Activated B cell treated with CpG ODN at 0.5 μM for 24 hours (primary cell): ENCODE measurements at regions not wholly inside any gene's neighbourhood (a gene's known extent, or its start where the extent isn't known, plus 50 kb on each side); places are given as distances from the start of the nearest gene placed in this dataset.

Source experiments
- ATAC-seq: fragments of 200-7000 bp; cut with Tn5 transposase; one replicate; pipeline ENCODE4 v1.10.0; 2021; ENCODE audit warnings: low read depth, mild to moderate bottlenecking, moderate library complexity
- CTCF ChIA-PET: fragments of 350-600 bp; sonication (Branson Sonifier 250); formaldehyde crosslinking; loops from one replicate; lab custom pipeline; 2021; ENCODE audit warnings: antibody characterized with exemption; lab: Charles Lee
- POLR2A ChIA-PET: fragments of 350-600 bp; sonication (Branson Sonifier 250); formaldehyde crosslinking; loops from one replicate; lab custom pipeline; 2021; ENCODE audit warnings: antibody characterized with exemption; lab: Charles Lee
- DNase-seq: peaks from one replicate; pipeline ENCODE4 v3.0.0; 2022
- H3K27ac Mint-ChIP-seq: one replicate; pipeline ENCODE4 v1.8.0; 2020; ENCODE audit warnings: mixed read lengths
- H3K27me3 Mint-ChIP-seq: one replicate; pipeline ENCODE4 v1.8.0; 2021; ENCODE audit warnings: mixed read lengths
- H3K36me3 Mint-ChIP-seq: one replicate; pipeline ENCODE4 v1.8.0; 2021; ENCODE audit warnings: low read depth, mixed read lengths
- H3K4me1 Mint-ChIP-seq: one replicate; pipeline ENCODE4 v1.8.0; 2021; ENCODE audit warnings: mixed read lengths
- H3K4me3 Mint-ChIP-seq: one replicate; pipeline ENCODE4 v1.8.0; 2020; ENCODE audit warnings: mild to moderate bottlenecking, mixed read lengths
- H3K9me3 Mint-ChIP-seq: one replicate; pipeline ENCODE4 v1.8.0; 2020; ENCODE audit warnings: mixed read lengths
- intact Hi-C: fragments of 100-400 bp; cut with micrococcal nuclease; formaldehyde crosslinking; loops from one replicate; pipeline ENCODE4 v1.15.1; 2024
- TF ChIP-seq, protein P1 (sequence below): fragments of 200-600 bp; IDR thresholded peaks from one replicate; pipeline ENCODE4 v1.8.0; 2022; ENCODE audit warnings: antibody characterized with exemption, mild to moderate bottlenecking

GRCh38 chr2:65625982-65626381 is 193.6 kb upstream of the SPRED2 start:
- ATAC-seq (no peak), DNase-seq (no peak)
- TF ChIP-seq, protein P1, sequence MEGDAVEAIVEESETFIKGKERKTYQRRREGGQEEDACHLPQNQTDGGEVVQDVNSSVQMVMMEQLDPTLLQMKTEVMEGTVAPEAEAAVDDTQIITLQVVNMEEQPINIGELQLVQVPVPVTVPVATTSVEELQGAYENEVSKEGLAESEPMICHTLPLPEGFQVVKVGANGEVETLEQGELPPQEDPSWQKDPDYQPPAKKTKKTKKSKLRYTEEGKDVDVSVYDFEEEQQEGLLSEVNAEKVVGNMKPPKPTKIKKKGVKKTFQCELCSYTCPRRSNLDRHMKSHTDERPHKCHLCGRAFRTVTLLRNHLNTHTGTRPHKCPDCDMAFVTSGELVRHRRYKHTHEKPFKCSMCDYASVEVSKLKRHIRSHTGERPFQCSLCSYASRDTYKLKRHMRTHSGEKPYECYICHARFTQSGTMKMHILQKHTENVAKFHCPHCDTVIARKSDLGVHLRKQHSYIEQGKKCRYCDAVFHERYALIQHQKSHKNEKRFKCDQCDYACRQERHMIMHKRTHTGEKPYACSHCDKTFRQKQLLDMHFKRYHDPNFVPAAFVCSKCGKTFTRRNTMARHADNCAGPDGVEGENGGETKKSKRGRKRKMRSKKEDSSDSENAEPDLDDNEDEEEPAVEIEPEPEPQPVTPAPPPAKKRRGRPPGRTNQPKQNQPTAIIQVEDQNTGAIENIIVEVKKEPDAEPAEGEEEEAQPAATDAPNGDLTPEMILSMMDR, result no peak
- CTCF ChIA-PET, result interaction anchor here (1.4 kb wide), 1 partner anchor 14 kb away, joined by 3 read pairs; no protein-coding TSS in a partner anchor
- peaks cover 17% of the 10 kb centered on the region for H3K4me1 Mint-ChIP-seq
- H3K36me3 Mint-ChIP-seq, result no peaks in the 10 kb centered on the region
- POLR2A ChIA-PET, result no interaction called here
- intact Hi-C loops, result no loop called here
- H3K27me3 Mint-ChIP-seq, result peaks cover 7% of the 10 kb centered on the region
- H3K27ac Mint-ChIP-seq, result no peak overlapping the region
- H3K9me3 Mint-ChIP-seq, result no peaks in the 10 kb centered on the region
- H3K4me3 Mint-ChIP-seq, result no peak overlapping the region

DNA sequence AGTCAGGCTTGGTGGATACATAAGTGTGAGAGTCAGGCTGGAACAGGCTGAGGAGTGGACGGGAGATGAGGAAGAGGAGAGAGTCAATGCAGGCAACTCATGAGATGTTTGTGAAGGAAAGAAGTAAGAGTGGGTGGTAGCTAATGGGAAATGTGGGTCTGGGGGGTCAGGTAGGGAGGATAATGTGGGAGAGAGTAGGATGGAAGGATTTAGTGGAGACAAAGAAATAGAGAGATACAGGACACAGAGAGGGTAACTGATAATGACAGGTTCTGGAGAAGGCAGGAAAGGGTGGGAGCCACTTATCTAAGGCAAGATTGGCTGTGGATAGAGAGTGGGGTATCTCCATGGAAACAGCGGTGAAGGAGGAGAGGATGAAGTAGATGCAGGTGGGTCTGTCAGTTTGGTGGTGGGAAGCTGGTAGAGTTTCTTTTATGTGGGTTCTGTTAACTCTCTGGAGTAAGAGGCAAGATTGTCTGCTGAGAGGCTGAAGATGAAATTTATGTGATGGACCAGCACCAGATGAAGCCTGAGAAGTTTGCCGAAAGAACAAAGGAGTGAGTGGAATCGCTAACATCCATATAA is 190.6 kb upstream of the SPRED2 start:
- intact Hi-C loops, result no loop called here
- ChIA-PET CTCF (no interaction called here), POLR2A (no interaction called here)
- Mint-ChIP-seq H3K36me3 (no peaks in the 10 kb centered on the region), H3K27ac (no peak overlapping the region), H3K4me1 (peaks cover 17% of the 10 kb centered on the region), H3K9me3 (no peaks in the 10 kb centered on the region), H3K27me3 (peaks cover 8% of the 10 kb centered on the region), H3K4me3 (no peak overlapping the region)
- DNase-seq (no peak), ATAC-seq (no peak)
- TF ChIP-seq, protein P1, result no peak

DNA sequence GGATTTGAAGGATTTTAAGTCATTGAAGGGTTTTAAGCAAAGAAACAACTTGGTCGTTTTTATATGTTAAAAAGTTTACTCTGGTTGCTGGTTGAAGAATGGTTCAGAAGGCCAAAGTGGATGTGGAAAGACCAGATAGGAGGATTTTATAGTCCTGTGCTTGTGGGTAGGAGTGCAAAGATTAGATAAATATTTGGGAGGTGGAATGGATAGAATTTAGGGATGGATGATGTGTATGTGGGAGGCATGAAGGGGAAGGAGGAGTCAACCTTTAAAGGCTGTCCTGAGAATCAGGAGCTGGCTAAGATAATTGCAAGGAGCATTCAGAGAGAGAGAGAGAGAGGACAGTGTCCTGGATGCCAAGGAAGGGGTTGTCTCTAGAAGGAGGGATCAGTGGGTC is 190.1 kb upstream of the SPRED2 start:
- Mint-ChIP-seq H3K27ac (no peak overlapping the region), H3K4me1 (peaks cover 17% of the 10 kb centered on the region), H3K4me3 (no peak overlapping the region), H3K9me3 (no peaks in the 10 kb centered on the region), H3K27me3 (peaks cover 8% of the 10 kb centered on the region), H3K36me3 (no peaks in the 10 kb centered on the region)
- ATAC-seq, result no peak
- POLR2A ChIA-PET, result no interaction called here
- TF ChIP-seq, protein P1, result no peak
- CTCF ChIA-PET, result no interaction called here
- intact Hi-C loops, result no loop called here
- no peak for DNase-seq

DNA sequence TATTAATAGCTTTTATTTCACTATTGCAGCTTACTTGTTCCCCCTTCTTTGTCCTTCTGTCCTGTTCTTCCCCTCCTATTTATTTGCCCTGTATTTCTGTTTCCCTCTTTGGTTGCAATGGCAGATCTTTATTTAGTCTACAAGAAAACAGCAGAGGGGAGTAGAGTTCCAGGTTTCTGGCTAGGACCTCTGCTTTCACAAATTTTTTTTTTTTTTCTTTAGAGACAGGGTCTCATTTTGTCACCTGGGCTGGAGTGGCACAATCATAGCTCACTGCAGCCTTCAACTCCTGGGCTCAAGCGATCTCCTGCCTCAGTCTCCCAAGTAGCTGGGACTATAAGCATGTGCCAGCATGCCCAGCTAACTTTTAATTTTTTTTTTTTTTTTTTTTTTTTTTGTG is 188.1 kb upstream of the SPRED2 start:
- CTCF ChIA-PET, result no interaction called here
- no peaks in the 10 kb centered on the region for H3K36me3 Mint-ChIP-seq
- H3K4me1 Mint-ChIP-seq, result peaks cover 17% of the 10 kb centered on the region
- POLR2A ChIA-PET, result no interaction called here
- intact Hi-C loops, result no loop called here
- no peak for DNase-seq
- TF ChIP-seq, protein P1, result no peak
- no peak overlapping the region for H3K27ac Mint-ChIP-seq
- H3K27me3 Mint-ChIP-seq, result peaks cover 8% of the 10 kb centered on the region
- no peak overlapping the region for H3K4me3 Mint-ChIP-seq
- no peaks in the 10 kb centered on the region for H3K9me3 Mint-ChIP-seq
- ATAC-seq, result no peak

DNA sequence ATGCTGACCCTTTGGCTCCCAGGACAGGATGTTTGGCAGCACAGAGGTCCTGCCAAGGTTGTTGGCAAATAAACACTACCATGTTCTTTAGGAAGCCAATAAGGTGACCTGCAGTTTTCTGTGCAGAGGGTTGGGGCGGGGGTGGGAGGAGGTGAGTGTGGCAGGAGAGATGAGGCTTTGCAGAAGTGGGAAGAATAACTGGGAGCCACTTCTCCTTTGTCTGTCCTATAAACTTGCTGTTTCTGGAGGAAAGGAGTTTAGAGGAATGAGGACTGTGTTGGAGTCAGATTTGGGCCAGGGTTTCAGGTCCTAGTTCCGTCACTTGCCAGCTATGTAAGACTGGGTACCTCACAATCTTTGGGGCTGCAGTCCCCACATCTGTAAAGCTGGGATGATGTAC is 187.6 kb upstream of the SPRED2 start:
- intact Hi-C loops, result no loop called here
- H3K27ac Mint-ChIP-seq, result no peak overlapping the region
- peaks cover 17% of the 10 kb centered on the region for H3K4me1 Mint-ChIP-seq
- DNase-seq, result no peak
- H3K27me3 Mint-ChIP-seq, result peaks cover 8% of the 10 kb centered on the region
- no peaks in the 10 kb centered on the region for H3K36me3 Mint-ChIP-seq
- H3K9me3 Mint-ChIP-seq, result no peaks in the 10 kb centered on the region
- ATAC-seq, result no peak
- no peak overlapping the region for H3K4me3 Mint-ChIP-seq
- TF ChIP-seq, protein P1, result no peak
- ChIA-PET POLR2A (no interaction called here), CTCF (no interaction called here)
